ENCODE measurements at regions not wholly inside any gene's neighbourhood (a gene's known extent, or its start where the extent isn't known, plus 50 kb on each side); places are given as distances from the start of the nearest gene placed in this dataset.

GRCh38 chr6:28709478-28710349, 184.0 kb downstream of the GPX5 start:
- no peak for ATAC-seq
- Histone ChIP-seq H3K9me3 (peaks cover 0 to 24% of the 10 kb centered on the region in 2 donors), H3K36me3 (no peaks in the 10 kb centered on the region), H3K27ac (no peak overlapping the region), H3K27me3 (peaks cover 14 to 67% of the 10 kb centered on the region in 2 donors), H3K4me3 (no peak overlapping the region), H3K4me1 (no peaks in the 10 kb centered on the region)
- TF ChIP-seq CTCF (IDR thresholded peaks at IDR 0.05): no peak
- DNase-seq: no peak
- intact Hi-C loops (cut with DNase I): no loop called here

- no peaks in the 10 kb centered on the region for H3K36me3 ChIP-seq
- no peaks in the 10 kb centered on the region for H3K4me1 ChIP-seq
- H3K9me3 ChIP-seq: peaks cover 0 to 24% of the 10 kb centered on the region in 2 donors
- peaks cover 14 to 65% of the 10 kb centered on the region in 2 donors for H3K27me3 ChIP-seq
- intact Hi-C loops (cut with DNase I): no loop called here
- H3K27ac ChIP-seq: no peak overlapping the region
- TF ChIP-seq CTCF (IDR thresholded peaks at IDR 0.05): no peak
- no peak for ATAC-seq
- DNase-seq: no peak
- H3K4me3 ChIP-seq: no peak overlapping the region
These were observed 184.9 kb downstream of the GPX5 start for GRCh38 chr6:28710466-28711191.

GRCh38 chr6:28711325-28711724, 185.6 kb downstream of the GPX5 start:
- DNase-seq (no peak), ATAC-seq (no peak)
- H3K36me3 ChIP-seq: no peaks in the 10 kb centered on the region
- H3K27me3 ChIP-seq: peaks cover 14 to 64% of the 10 kb centered on the region in 2 donors
- TF ChIP-seq CTCF (IDR thresholded peaks at IDR 0.05): no peak
- peaks cover 0 to 24% of the 10 kb centered on the region in 2 donors for H3K9me3 ChIP-seq
- H3K4me1 ChIP-seq: no peaks in the 10 kb centered on the region
- no peak overlapping the region for H3K4me3 ChIP-seq
- intact Hi-C loops (cut with DNase I): no loop called here
- no peak overlapping the region for H3K27ac ChIP-seq

GRCh38 chr6:28711788-28712341, 186.2 kb downstream of the GPX5 start:
- Histone ChIP-seq H3K4me3 (no peak overlapping the region), H3K36me3 (no peaks in the 10 kb centered on the region), H3K4me1 (no peaks in the 10 kb centered on the region), H3K27me3 (peaks cover 14 to 68% of the 10 kb centered on the region in 2 donors), H3K27ac (no peak overlapping the region), H3K9me3 (peaks cover 0 to 20% of the 10 kb centered on the region in 2 donors)
- intact Hi-C loops (cut with DNase I): no loop called here
- ATAC-seq: no peak
- DNase-seq: no peak
- TF ChIP-seq CTCF (IDR thresholded peaks at IDR 0.05): no peak

- H3K9me3 ChIP-seq: peaks cover 0 to 9% of the 10 kb centered on the region in 2 donors
- no peak for ATAC-seq
- H3K4me3 ChIP-seq: no peak overlapping the region
- H3K27ac ChIP-seq: no peak overlapping the region
- no peak for TF ChIP-seq CTCF (IDR thresholded peaks at IDR 0.05)
- no peaks in the 10 kb centered on the region for H3K4me1 ChIP-seq
- H3K27me3 ChIP-seq: peaks cover 14 to 80% of the 10 kb centered on the region in 2 donors
- DNase-seq: no peak
- intact Hi-C loops (cut with DNase I): no loop called here
- H3K36me3 ChIP-seq: no peaks in the 10 kb centered on the region
These were observed 187.3 kb downstream of the GPX5 start for GRCh38 chr6:28712982-28713381.
